D721Med (cell line): ENCODE measurements at regions not wholly inside any gene's neighbourhood (a gene's known extent, or its start where the extent isn't known, plus 50 kb on each side); places are given as distances from the start of the nearest gene placed in this dataset.
A peak's percentile ranks its signal among the peaks of the same experiment; 100 is the strongest.

Experiments used
- DNase-seq: peaks from one replicate; pipeline ENCODE4 v3.0.0; 2011; ENCODE audit warnings: low spot score; ENCODE audit not compliant: insufficient read length
- FAIRE-seq: peaks from 2 replicates; lab custom pipeline; 2011; peaks lifted over from hg19 to GRCh38; lab: Jason Lieb, UNC
- TF ChIP-seq, protein P1 (sequence below): IDR thresholded peaks from 2 replicates; pipeline ENCODE4 v1.5.1; 2012; ENCODE audit warnings: mild to moderate bottlenecking, control low read depth; ENCODE audit not compliant: insufficient read depth; ENCODE audit errors: missing control alignments

DNA sequence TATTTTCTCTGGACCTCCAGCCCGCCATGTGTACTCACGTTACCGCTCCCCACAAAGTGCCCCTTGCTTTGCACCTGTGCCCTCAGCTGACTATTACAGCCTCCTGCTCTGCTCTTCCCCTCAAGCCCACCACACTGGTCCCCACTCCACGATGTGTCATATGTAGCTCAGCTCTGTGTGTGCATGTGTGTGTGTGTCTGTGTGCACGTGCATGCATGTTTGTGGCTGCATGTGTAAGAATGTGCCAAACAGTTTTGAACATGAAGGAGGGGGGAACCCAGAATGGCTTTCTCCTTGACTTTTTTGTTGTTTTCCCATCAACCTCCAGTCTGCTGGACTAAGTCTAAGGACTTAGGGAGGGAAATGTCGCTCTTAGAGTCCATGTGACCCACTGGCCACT is 54.8 kb upstream of the BTRC start:
- DNase-seq = no peak
- no peak for FAIRE-seq
- TF ChIP-seq, protein P1, sequence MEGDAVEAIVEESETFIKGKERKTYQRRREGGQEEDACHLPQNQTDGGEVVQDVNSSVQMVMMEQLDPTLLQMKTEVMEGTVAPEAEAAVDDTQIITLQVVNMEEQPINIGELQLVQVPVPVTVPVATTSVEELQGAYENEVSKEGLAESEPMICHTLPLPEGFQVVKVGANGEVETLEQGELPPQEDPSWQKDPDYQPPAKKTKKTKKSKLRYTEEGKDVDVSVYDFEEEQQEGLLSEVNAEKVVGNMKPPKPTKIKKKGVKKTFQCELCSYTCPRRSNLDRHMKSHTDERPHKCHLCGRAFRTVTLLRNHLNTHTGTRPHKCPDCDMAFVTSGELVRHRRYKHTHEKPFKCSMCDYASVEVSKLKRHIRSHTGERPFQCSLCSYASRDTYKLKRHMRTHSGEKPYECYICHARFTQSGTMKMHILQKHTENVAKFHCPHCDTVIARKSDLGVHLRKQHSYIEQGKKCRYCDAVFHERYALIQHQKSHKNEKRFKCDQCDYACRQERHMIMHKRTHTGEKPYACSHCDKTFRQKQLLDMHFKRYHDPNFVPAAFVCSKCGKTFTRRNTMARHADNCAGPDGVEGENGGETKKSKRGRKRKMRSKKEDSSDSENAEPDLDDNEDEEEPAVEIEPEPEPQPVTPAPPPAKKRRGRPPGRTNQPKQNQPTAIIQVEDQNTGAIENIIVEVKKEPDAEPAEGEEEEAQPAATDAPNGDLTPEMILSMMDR = no peak

DNA sequence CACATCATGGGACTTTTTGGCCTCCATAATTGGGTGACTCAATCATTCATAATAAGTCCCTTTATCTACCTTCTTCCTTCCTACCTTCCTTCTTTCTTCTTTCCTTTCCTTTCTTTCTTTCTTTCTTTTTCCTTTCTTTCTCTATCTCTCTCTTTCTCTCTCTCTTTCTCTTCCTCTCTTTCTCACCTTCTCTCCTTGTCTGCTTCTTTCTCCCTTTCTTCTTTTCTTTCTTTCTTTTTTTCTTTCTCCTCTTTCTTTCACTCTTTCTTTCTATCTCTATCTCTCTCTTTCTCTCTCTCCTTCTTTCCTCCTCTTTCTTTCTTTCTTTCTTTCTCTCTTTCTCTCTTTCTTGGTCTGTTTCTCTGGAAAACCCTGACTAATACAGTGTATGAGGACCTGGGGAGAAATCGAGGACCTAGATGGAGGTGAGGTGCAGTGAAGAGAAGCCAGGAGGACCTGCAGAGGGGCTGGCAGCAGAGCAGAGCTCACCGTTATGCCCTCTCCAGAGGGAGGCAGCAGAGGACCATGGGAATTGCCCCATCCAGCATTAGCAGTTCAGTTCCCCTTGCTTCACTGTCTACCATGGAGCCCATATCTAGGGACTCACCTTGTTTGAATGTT is 52.7 kb upstream of the BTRC start:
- FAIRE-seq = no peak
- TF ChIP-seq, protein P1 = peak; percentile 88
- no peak for DNase-seq

DNA sequence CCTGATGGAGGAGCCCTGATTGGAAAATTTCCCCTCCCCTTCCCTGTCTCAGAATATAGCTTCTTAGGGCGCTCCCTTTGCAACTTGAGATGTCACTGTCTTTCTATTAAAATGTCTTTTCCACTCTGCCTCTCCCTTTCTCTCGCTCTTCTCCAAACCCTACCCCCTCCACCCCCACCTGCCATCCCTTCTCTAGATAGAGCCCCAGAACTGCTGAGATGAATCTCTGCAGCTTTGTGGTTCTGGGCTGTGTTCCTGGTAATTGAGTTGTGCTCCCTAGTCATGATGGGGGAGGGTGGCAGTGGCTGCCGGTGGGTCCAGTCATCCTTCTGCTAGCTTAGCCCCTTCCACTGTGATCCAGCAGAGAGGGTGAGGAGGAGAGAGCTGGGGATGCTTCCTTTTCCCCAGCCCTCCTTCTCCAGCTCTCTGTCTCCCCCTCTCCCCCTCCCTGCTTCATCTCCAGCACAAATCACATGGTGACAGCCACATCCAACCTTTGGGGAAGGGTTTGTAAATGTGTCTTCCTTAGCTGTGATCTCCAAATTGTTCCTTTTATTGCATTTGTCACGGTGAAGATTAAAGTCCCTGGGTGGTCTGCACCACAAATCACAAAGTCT is 50.8 kb upstream of the BTRC start:
- FAIRE-seq (no peak), DNase-seq (no peak)
- TF ChIP-seq, protein P1 = no peak
